Urothelium cell line (cell line): ENCODE measurements at regions not wholly inside any gene's neighbourhood (a gene's known extent, or its start where the extent isn't known, plus 50 kb on each side); places are given as distances from the start of the nearest gene placed in this dataset.

Source experiments
- DNase-seq: peaks from one replicate; pipeline ENCODE4 v3.0.0; 2011; ENCODE audit warnings: low spot score, mixed read lengths
- FAIRE-seq: peaks from 2 replicates; lab custom pipeline; 2011; peaks lifted over from hg19 to GRCh38; lab: Jason Lieb, UNC

DNA sequence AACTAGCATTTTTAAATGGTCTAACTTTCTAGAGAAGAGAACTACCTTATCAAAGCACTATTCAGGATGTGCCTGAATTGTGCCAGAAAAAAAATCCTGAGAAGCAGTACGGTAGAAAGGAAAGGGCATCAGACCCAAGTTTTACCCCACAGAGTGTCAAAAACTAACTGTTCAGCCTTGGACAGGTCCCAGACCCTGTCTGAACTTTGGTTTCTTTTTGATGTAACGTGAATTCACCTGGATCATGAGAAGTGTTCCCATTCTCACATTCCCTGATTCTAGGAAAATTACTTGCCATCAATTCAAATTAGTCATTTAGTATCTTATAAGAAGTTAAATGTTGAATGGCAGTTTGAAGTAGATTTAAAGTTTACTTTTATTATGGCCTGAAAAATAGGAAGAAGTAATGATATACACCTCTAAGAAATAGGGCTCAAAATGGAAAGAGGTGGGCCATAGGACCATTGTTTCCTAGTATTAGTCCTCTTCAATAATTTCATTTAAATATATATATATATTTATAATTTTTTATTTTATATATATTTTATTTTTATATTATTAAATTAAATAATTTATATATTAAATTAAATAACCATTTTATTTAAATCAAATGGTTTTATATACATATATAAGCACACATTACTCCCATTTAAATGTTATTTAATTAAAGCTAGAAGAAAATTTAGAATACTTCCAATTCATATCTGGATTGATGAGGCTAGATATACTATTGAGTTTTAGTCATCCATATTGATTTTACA is 181.9 kb upstream of the PPARGC1A start:
- DNase-seq = no peak
- FAIRE-seq = no peak

DNA sequence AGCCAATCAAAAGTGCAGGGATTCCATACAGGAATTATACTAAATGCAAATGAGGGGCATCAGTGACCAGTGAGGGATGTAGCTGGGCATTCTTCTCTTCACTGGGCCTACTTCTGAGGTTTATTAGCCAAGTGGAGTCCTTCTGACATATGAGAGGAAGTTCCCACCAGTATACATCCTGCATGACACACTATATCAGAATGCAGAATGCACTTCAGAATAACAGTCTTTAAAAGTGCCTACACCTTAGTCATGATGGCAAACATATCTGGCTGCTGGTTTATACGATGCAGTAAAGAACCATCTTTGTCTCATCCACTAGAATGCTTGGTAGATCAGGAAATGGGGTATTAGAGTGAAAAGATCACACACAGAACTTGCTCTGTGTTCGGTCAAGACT is 180.3 kb upstream of the PPARGC1A start:
- no peak for FAIRE-seq

GRCh38 chr4:24067367-24068193 is 177.7 kb upstream of the PPARGC1A start:
- FAIRE-seq (no peak), DNase-seq (peak; percentile 50)

More for the DNA sequence above, 180.3 kb upstream of the PPARGC1A start:
- peak; percentile 28 for DNase-seq

GRCh38 chr4:24065974-24066373 is 176.1 kb upstream of the PPARGC1A start:
- DNase-seq (no peak), FAIRE-seq (no peak)

- DNase-seq = no peak
- FAIRE-seq = no peak
Observed at GRCh38 chr4:24063731-24064130, 173.9 kb upstream of the PPARGC1A start.

DNA sequence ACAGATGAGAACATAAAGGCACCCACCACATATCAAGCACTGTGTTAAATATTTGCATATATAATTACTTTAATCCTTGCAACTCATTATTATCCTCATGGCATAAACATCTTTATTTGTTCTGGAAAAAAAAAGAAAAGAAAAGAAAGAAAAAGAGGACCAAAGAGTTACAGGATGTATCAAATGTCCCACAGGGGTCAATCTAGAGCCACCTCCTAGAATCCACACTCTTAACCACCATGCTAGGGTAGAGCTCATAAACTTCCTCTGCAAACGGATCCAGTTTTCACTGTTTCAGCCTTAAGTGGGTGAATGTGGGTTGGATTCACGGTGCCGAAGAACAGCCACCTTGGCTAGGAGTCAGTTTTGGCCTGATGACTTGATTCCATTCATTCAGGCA is 171.1 kb upstream of the PPARGC1A start:
- DNase-seq (no peak), FAIRE-seq (no peak)

DNA sequence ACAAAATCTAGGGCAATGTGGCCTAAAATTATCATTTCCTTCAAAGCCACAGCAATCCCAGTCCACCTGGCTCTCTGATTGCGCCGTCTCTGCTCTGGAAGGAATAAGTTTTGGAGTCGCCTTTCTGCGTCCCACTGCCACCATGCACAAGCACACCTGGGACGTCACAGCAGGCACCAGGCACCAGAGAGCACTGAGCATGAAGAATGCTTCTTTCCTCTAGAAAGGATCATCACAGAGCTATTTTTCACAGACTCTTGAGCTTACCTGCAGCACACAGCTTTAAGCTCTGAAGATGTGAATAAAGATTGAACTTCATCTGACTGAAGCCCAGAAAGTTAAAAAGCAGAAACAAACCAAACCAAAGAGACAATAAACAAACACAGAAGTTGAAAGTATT is 170.0 kb upstream of the PPARGC1A start:
- DNase-seq (no peak), FAIRE-seq (no peak)

- no peak for FAIRE-seq
- DNase-seq = no peak
Observed at GRCh38 chr4:24057915-24058559, 168.2 kb upstream of the PPARGC1A start.

GRCh38 chr4:24056289-24056688 is 166.4 kb upstream of the PPARGC1A start:
- FAIRE-seq (no peak), DNase-seq (no peak)

GRCh38 chr4:24055623-24056022 is 165.8 kb upstream of the PPARGC1A start:
- DNase-seq (no peak), FAIRE-seq (no peak)

GRCh38 chr4:24054910-24055309 is 165.1 kb upstream of the PPARGC1A start:
- no peak for FAIRE-seq
- no peak for DNase-seq

GRCh38 chr4:24053934-24054333 is 164.1 kb upstream of the PPARGC1A start:
- FAIRE-seq (no peak), DNase-seq (no peak)

DNA sequence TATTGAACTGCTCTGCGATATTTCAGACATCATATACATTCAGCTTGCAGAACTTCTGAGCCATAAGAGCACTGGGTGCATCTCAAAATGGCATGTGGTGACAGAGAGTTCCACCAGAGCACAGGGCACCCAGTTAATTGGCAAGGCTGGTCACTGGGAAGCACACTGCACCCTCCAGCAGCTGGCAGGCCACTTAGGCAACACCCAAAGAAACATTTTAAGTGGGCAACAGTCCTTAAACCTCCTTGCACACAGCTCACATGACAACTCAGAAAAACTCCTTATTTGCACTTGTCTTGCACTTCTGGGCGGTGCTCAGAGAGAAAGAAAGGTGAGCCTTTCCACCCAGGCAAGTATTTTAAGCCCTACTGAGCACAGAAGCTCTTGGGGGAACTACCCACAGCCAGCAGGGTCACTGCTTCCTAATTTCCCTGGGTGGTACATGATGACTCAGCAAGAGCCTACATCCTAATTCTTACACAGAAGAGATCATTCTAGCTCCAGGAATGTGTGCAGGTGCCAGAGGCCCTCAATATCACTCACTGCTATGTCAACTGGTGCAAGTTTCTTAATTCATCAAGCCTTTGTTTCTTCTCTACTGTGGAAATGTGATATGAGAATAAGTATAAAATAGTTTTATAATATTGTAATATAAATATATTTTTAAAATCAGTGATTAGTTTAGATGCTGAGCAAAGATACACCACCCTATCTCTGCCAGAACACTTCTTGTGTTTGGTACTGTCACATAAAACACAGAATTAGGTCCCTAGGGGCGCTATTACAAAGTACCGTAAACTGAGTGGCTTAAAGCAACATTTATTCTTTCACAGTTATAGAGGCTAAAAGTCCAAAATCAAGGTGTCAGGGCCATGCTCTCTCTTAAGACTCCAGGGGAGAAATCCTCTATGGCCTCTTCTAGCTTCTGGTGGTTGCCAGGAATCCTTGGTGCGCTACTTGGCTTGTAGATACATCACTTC is 155.1 kb upstream of the PPARGC1A start:
- DNase-seq (no peak), FAIRE-seq (no peak)

GRCh38 chr4:24042094-24042493 is 152.2 kb upstream of the PPARGC1A start:
- no peak for FAIRE-seq
- DNase-seq = no peak

DNA sequence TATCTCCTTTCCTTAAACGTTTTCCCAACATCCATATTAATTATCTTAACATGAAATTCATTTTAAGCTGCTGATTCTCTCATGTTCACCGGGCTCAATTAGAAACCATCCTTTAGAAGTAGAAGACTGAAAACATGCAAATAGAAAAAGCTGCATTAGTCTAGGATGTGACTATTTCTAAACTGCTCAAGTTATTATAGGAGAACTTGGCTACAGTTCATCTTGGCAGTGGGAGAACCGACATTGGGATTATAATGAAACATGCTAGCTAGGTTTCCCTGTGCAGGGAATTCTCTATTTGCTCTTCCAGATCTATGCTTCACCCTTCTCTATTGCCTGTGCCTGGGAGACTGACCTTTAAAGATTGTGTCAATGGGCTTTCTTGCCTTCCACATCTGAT is 151.0 kb upstream of the PPARGC1A start:
- FAIRE-seq (no peak), DNase-seq (no peak)

- FAIRE-seq (no peak), DNase-seq (no peak)
Observed at GRCh38 chr4:24033626-24034025, 143.8 kb upstream of the PPARGC1A start.

- DNase-seq (no peak), FAIRE-seq (no peak)
Observed at GRCh38 chr4:24032371-24032989, 142.6 kb upstream of the PPARGC1A start.

DNA sequence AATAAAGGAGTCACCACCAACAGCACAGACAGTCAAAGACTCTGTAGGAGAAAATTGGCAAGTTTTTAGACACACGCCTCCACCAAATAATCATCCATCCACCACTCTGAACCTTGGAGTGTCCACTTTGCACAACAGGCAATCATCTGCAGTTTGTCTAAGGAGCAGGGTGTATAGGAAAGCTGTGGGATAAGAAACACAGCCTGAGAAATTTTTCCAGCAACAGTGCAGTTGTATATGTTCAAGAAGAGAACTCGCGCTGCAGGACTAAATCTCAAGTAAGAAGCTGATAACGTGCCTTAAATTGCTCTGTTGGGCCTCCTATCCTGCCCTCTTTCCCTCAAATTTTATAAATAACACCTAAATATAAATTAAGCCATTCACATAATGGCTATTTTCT is 136.7 kb upstream of the PPARGC1A start:
- DNase-seq (no peak), FAIRE-seq (no peak)

GRCh38 chr4:24024605-24025004 is 134.8 kb upstream of the PPARGC1A start:
- DNase-seq (no peak), FAIRE-seq (no peak)

GRCh38 chr4:24024157-24024556 is 134.3 kb upstream of the PPARGC1A start:
- no peak for FAIRE-seq
- no peak for DNase-seq
